ENCODE measurements at regions not wholly inside any gene's neighbourhood (a gene's known extent, or its start where the extent isn't known, plus 50 kb on each side); places are given as distances from the start of the nearest gene placed in this dataset.

DNA sequence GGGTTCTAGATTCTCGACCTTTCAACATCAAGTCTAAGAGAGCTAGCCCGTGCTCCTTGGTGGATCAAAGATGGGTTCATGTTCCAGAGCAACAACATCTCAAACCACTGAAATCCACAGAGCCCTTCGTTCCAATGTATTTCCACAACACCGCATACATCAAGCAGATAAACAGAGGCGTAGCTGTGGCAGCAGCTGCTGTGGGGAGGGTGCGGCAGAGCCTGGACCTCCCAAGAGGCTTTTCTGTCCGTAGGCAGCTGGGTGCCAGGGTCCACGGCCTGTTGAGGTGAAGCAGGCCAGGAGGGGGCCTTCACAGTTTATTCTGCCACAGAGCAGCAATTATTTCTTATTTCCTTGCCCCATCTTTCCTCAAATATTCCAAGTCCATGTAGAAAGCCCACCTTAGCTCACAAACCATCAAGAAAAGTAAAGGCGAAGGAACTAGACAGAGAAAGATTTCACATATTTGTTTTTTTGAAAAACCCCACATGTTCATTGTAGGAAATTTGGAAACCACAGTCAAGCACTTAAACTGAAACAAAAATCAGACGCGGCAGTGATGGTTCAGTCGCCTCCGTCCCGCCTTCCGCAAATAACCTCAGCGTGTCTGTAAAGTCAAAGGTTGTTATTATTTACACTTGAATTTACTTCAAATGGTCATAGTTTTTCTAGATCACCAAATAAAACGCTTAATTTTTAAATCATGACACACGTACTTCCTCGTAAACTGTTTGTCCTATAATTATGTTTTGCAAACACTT, 144.6 kb upstream of the FOXF1 start:
- no peak overlapping the region for H3K27ac ChIP-seq (ENCODE audit: control insufficient read depth, insufficient read depth, low read length)
- no peaks in the 10 kb centered on the region for H3K27me3 ChIP-seq (ENCODE audit: control insufficient read depth, extremely low read depth, insufficient read depth, low read length)
- H2AFZ ChIP-seq (ENCODE audit: control insufficient read depth, low read length), result no peak overlapping the region
- H3K9ac ChIP-seq (ENCODE audit: control insufficient read depth, extremely low read depth, insufficient read depth, low read length), result no peak overlapping the region
- H3K9me3 ChIP-seq (ENCODE audit: control insufficient read depth, low read depth, low read length), result no peaks in the 10 kb centered on the region
- H3K79me2 ChIP-seq (ENCODE audit: control insufficient read depth, insufficient read depth, low read length), result no peaks in the 10 kb centered on the region
- no peaks in the 10 kb centered on the region for H4K20me1 ChIP-seq (ENCODE audit: control insufficient read depth, extremely low read depth, insufficient read depth, low read length)
- H3K9me1 ChIP-seq (ENCODE audit: control insufficient read depth, extremely low read depth, insufficient read depth, low read length), result no peaks in the 10 kb centered on the region
- H3K4me1 ChIP-seq (ENCODE audit: control insufficient read depth, extremely low read depth, insufficient read depth, low read length), result no peaks in the 10 kb centered on the region
- H3K4me2 ChIP-seq (ENCODE audit: control insufficient read depth, extremely low read depth, insufficient read depth, low read depth, low read length), result no peak overlapping the region
- no peak for FAIRE-seq
- no peaks in the 10 kb centered on the region for H3K36me3 ChIP-seq (ENCODE audit: control insufficient read depth in 2 of 2, extremely low read depth in 1 of 2, insufficient read depth in 2 of 2, low read length in 2 of 2)
- dilution Hi-C loops (cut with MboI; ENCODE audit: extremely low pct_ligation_motif_present, low sequenced_read_pairs), result no loop called here
- no peak overlapping the region for H3K4me3 ChIP-seq (ENCODE audit: control insufficient read depth in 2 of 3, extremely low read depth in 1 of 3, insufficient read depth in 2 of 3, low read depth in 1 of 3, low read length in 3 of 3)
- no peak for DNase-seq (ENCODE audit: low read depth, low spot score)
- TF ChIP-seq EZH2 (IDR thresholded peaks at IDR 0.05; ENCODE audit: low read length), result no peak
- no peak for TF ChIP-seq CTCF (optimal IDR thresholded peaks at IDR 0.05 in 1 of 3, IDR thresholded peaks at IDR 0.05 in 1 of 3, conservative IDR thresholded peaks at IDR 0.05 in 1 of 3; ENCODE audit: extremely low read depth in 1 of 3, insufficient read depth in 2 of 3, low read length in 3 of 3)

DNA sequence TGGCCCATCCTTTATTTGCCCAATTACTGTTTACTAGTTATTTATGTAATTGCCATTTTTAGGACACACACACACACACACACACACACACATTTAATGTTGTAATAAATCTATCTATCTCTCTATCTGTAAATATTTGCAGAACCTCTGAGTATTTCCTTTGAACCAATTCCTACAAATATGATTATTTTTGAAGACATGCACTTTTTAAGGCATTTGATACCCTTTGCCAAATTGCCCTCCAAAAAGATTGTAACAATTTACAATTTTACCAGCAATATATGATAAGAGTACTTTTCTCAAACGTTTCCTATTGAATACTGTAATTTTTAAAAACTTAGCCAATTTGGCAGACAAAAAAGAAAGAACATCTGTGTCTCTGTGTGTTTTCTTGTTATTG, 143.8 kb upstream of the FOXF1 start:
- no peaks in the 10 kb centered on the region for H4K20me1 ChIP-seq (ENCODE audit: control insufficient read depth, extremely low read depth, insufficient read depth, low read length)
- H3K4me3 ChIP-seq (ENCODE audit: control insufficient read depth in 2 of 3, extremely low read depth in 1 of 3, insufficient read depth in 2 of 3, low read depth in 1 of 3, low read length in 3 of 3), result no peak overlapping the region
- DNase-seq (ENCODE audit: low read depth, low spot score), result no peak
- no peaks in the 10 kb centered on the region for H3K4me1 ChIP-seq (ENCODE audit: control insufficient read depth, extremely low read depth, insufficient read depth, low read length)
- dilution Hi-C loops (cut with MboI; ENCODE audit: extremely low pct_ligation_motif_present, low sequenced_read_pairs), result no loop called here
- no peak overlapping the region for H3K4me2 ChIP-seq (ENCODE audit: control insufficient read depth, extremely low read depth, insufficient read depth, low read depth, low read length)
- no peaks in the 10 kb centered on the region for H3K79me2 ChIP-seq (ENCODE audit: control insufficient read depth, insufficient read depth, low read length)
- no peak overlapping the region for H3K27ac ChIP-seq (ENCODE audit: control insufficient read depth, insufficient read depth, low read length)
- H3K9ac ChIP-seq (ENCODE audit: control insufficient read depth, extremely low read depth, insufficient read depth, low read length), result no peak overlapping the region
- no peak for FAIRE-seq
- no peak overlapping the region for H2AFZ ChIP-seq (ENCODE audit: control insufficient read depth, low read length)
- no peaks in the 10 kb centered on the region for H3K27me3 ChIP-seq (ENCODE audit: control insufficient read depth, extremely low read depth, insufficient read depth, low read length)
- H3K9me1 ChIP-seq (ENCODE audit: control insufficient read depth, extremely low read depth, insufficient read depth, low read length), result no peaks in the 10 kb centered on the region
- no peak for TF ChIP-seq CTCF (optimal IDR thresholded peaks at IDR 0.05 in 1 of 3, IDR thresholded peaks at IDR 0.05 in 1 of 3, conservative IDR thresholded peaks at IDR 0.05 in 1 of 3; ENCODE audit: extremely low read depth in 1 of 3, insufficient read depth in 2 of 3, low read length in 3 of 3)
- no peak for TF ChIP-seq EZH2 (IDR thresholded peaks at IDR 0.05; ENCODE audit: low read length)
- H3K9me3 ChIP-seq (ENCODE audit: control insufficient read depth, low read depth, low read length), result no peaks in the 10 kb centered on the region
- H3K36me3 ChIP-seq (ENCODE audit: control insufficient read depth in 2 of 2, extremely low read depth in 1 of 2, insufficient read depth in 2 of 2, low read length in 2 of 2), result no peaks in the 10 kb centered on the region

All from keratinocyte (primary cell).